ENCODE measurements at regions not wholly inside any gene's neighbourhood (a gene's known extent, or its start where the extent isn't known, plus 50 kb on each side); places are given as distances from the start of the nearest gene placed in this dataset.

GRCh38 chr1:222038971-222039370 is 297.1 kb upstream of the DUSP10 start:
- DNase-seq (ENCODE audit: low spot score): no peak

- no peak for DNase-seq (ENCODE audit: low spot score)
Measured at GRCh38 chr1:222037720-222038119, 295.8 kb upstream of the DUSP10 start.

- DNase-seq (ENCODE audit: low spot score): no peak
Measured at GRCh38 chr1:222034790-222035189, 292.9 kb upstream of the DUSP10 start.

DNA sequence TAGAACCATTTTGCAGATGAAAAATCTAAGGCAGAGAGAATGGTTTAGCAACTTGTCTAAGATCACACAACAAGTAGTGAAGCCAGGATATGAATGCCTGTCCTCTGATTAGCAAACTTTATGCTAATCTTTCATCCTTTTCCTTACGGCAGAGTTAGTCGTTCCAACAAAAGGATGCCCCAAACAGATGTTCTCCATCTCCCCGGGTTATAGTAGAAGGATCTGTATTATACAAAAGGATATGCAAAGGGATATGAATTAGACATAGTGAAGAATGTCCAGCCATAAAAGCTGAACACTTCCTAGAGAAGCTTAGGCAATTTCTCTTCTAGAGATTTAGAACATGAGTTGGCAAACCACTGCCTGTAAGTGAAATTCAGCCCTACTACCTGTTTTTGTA is 291.6 kb upstream of the DUSP10 start:
- DNase-seq (ENCODE audit: low spot score): no peak

DNA sequence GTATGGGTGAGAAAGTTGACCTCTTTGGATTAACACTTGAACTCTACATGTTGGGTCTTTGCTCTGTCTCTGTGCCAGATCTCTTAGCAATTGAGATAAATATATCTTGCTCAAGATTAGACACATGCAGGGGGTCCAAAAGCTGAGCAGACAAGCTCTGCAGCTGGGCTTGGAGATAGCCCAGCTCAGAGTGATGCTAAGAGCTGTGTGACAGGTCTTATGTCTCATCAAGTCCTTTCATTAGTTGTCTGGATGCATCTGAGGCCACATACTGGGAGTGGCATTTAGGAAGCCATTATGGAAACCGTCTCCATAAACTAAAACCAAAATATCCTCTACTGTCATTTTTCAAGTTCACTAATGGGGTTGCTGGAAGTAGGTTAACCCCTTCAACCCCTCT is 289.4 kb upstream of the DUSP10 start:
- no peak for DNase-seq (ENCODE audit: low spot score)

DNA sequence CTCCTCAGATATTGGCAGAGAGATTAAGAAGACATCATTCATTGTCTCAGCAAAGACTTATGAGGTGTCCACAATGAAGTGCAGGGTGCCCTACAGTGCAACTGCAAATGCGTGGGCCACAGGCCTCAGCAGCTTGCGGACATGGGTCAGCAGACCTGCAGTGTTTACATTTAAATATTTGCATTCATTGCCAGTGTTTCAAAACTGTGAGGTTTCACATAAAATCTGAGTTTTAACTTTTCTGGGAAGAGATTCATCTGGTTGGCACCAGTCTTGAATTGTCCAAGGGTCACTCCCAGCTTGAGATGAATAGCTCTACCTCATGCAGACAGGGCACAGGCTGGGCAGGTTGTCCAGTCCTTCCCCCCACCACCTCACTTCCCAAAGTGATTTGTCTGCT is 286.8 kb upstream of the DUSP10 start:
- DNase-seq (ENCODE audit: low spot score): no peak

GRCh38 chr1:222028116-222028515 is 286.2 kb upstream of the DUSP10 start:
- no peak for DNase-seq (ENCODE audit: low spot score)

- no peak for DNase-seq (ENCODE audit: low spot score)
Measured at GRCh38 chr1:222026280-222026679, 284.4 kb upstream of the DUSP10 start.

DNA sequence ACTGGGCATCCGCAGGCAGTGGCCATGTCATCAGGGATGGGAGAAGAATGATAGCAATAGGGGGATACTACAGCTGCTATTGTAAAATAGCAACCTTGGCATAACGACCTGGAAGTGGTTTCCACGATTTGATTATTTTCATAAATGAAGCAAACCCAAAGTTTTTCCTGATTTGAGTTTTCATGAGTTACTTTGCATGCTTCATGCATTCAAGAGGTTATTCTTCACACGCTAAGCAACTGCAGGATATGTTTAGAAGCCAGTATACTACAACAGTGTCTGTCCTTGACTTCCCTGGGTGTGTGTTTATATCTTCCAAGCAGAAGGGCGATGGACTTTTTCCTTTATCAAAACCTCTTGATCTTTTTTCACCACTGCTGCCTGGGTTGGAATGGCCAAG is 281.1 kb upstream of the DUSP10 start:
- no peak for DNase-seq (ENCODE audit: low spot score)

DNA sequence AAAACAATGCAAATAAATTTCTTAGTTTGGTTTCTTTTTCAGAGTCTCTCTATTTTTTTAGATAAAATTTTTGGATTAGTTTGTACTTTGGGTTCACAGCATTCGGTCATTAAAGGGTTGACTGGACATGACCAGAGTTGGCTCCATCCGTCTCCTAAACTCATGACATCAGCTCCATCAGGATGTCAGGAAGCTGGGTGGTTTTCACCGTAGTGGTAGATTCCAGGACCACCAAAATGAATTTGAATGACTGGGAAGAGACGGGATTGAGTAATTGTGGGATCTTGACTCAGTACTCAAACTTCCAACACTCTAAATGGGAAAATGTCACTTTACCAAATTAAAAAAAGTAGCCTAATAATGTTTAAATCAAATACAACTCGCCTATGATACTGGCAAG is 279.2 kb upstream of the DUSP10 start:
- no peak for DNase-seq (ENCODE audit: low spot score)

DNA sequence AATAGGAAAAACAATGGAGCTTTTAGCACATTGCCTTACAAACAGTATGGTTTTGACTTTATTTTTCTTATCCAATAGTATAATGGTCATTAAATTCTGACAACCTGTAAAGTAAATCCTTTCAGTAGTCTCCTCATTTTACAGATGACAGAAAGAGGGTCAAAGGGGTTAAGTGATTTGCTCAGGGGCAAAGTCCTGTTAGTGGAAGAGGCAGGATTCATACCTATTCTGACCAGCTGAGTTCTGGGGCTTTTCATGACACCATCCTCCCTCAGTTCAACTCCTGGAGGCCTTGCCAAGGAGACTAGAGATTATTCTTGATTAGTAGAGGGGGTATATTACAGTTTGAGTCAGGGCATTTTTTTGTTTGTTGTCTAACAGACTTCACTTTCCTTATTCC is 278.7 kb upstream of the DUSP10 start:
- DNase-seq (ENCODE audit: low spot score): no peak

DNA sequence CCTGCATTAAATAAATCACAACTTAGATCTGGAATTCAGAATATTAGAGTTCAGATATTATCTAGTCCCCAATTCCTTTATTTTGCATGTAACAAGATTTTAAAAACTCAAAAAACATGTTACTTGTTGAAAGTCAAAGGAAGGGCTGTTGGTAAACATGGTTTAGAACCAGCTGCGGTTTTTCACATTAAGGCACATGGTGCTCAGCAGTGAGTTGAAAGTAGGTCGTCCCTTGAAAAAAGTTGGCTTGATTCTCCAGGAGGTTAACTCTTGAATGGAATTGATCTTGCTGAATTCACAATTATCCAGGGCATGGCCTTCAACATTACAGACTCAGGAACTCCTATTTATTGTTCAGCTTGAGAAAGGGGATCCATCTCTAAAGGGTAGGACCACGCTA is 277.1 kb upstream of the DUSP10 start:
- no peak for DNase-seq (ENCODE audit: low spot score)

GRCh38 chr1:222018041-222018440 is 276.2 kb upstream of the DUSP10 start:
- DNase-seq (ENCODE audit: low spot score): no peak

DNA sequence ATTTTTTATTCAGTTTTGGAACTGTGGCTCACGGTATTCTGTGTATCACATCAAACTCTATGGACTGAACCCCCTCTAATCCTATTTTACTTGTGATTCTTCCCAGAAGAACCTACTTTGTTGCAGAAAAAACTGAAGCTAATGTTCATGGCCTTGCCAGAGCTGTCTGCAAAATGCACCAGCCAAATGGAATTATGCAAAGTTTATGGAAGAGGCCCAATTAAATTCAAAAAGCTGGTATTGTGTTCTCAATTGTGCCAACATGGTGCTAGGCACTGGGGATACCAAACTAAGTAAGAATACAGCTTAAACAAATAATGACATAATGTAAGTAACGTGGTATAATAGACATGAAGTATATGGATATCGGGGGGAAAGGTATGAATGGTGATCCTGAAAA is 273.8 kb upstream of the DUSP10 start:
- no peak for DNase-seq (ENCODE audit: low spot score)

- no peak for DNase-seq (ENCODE audit: low spot score)
Measured at GRCh38 chr1:222014001-222014400, 272.1 kb upstream of the DUSP10 start.

GRCh38 chr1:222012816-222013215 is 270.9 kb upstream of the DUSP10 start:
- no peak for DNase-seq (ENCODE audit: low spot score)

- no peak for DNase-seq (ENCODE audit: low spot score)
Measured at GRCh38 chr1:222010306-222010705, 268.4 kb upstream of the DUSP10 start.

- DNase-seq (ENCODE audit: low spot score): peak; percentile 31
Measured at GRCh38 chr1:222009105-222009730, 267.3 kb upstream of the DUSP10 start.

- no peak for DNase-seq (ENCODE audit: low spot score)
Measured at GRCh38 chr1:222006715-222007114, 264.8 kb upstream of the DUSP10 start.

DNA sequence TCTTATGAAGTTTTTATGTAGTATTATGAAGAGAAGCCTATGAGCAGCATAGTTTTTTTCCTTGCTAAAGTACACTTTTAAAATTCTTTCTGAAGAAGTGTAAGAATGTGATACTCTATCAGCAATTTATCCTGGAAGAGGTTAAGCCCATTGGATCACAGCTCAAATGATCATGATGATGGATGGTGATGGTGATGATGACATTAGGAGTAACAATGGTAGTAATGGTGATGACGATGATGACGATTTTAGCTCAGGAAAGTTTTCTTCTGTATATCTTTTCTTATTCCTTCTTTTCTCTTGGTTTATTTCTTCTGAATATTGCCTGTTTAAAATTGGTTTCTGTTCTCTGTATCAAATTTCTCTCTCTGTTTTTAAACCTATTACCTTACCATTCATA is 262.9 kb upstream of the DUSP10 start:
- DNase-seq (ENCODE audit: low spot score): no peak

- no peak for DNase-seq (ENCODE audit: low spot score)
Measured at GRCh38 chr1:222004034-222004433, 262.1 kb upstream of the DUSP10 start.

DNA sequence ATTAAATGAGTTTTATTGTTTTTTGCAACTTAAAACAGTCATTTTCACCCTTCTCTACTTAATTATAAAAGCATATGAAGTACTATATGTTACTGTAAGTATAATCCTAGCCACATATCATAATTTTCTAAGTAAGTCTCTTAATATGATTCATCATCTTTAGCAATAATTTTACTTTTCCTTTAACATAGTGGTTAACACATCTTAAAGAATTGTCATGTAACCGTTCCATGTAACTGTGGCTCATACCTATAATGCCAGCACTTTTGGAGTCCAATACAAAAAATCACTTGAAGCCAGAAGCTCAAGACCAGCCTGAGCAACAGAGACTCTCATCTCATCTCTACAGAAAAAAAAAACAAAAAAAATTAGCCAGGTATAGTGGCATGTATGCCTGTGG is 260.6 kb upstream of the DUSP10 start:
- no peak for DNase-seq (ENCODE audit: low spot score)

DNA sequence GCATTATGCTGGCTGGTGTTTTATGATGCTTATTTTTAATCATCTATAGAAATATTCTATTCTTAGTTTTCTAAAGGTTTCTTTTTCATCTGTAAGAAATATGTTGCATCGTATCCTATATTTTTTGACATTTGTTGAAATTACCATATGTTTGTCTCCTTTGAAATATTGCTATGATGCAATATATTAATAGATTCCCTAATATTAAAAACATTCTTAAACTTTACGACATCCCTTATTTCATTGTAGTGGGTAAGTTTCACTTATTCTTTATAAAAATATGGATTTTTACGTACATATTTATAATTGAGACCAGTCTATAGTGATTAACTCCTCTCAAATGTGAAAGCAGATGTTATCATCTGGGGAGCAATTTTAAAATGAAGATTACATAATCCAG is 258.2 kb upstream of the DUSP10 start:
- DNase-seq (ENCODE audit: low spot score): no peak

DNA sequence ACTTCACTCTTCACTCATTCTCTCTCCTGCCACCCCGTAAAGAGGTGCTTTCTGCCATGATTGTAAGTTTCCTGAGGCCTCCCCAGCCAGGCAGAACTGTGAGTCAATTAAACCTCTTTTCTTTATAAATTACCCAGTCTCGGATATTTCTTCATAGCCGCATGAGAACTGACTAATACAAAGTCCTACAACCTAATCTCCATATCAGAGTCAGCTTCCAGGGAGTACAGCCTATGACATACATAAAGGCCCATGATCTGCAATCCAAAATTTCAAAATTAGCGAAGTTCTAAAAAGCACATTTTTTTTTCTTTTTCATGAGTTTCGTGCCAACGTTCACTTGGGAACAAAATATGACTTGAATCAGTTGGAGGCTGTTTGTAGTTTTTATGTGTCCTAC is 256.9 kb upstream of the DUSP10 start:
- no peak for DNase-seq (ENCODE audit: low spot score)

DNA sequence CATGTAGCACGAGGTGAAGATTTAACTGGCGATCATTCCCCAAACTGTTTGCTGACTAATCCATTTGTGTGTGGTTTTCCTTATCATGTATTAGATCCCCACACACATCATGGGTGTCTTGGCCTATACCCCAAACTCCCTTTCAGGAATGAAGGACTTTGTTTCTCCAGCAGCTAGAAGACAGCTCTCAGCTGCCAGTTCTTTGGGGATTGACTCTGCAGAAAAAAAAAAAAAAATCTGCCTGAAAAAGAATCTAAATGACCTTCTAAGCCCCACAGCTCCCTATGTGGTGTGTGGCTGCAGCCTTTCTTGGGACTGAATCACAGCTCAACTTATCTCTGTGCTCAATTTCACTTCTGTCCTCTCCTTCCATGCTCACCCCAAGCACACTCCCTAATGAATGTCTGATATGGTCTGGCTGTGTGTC is 256.3 kb upstream of the DUSP10 start:
- DNase-seq (ENCODE audit: low spot score): no peak
